PC-3 (cell line): ENCODE measurements at regions not wholly inside any gene's neighbourhood (a gene's known extent, or its start where the extent isn't known, plus 50 kb on each side); places are given as distances from the start of the nearest gene placed in this dataset.

ENCODE experiments used
- CTCF ChIP-seq: fragments of 300-600 bp; sonication (generic); conservative IDR thresholded peaks from 2 replicates; pipeline ENCODE4 v1.5.1; 2017; ENCODE audit warnings: antibody characterized with exemption, low read depth, mild to moderate bottlenecking, low read length
- EZH2phosphoT487 ChIP-seq: fragments of 300-600 bp; sonication (generic); IDR thresholded peaks from 2 replicates; pipeline ENCODE4 v1.6.1; 2018; ENCODE audit warnings: mild to moderate bottlenecking, antibody characterized with exemption, low read length, borderline replicate concordance

- TF ChIP-seq CTCF: no peak
- TF ChIP-seq EZH2phosphoT487: no peak
Observed at GRCh38 chr1:25038699-25039098, 108.6 kb upstream of the RUNX3 start.
